Peyer's patch (tissue), 4 donors: ENCODE measurements at regions not wholly inside any gene's neighbourhood (a gene's known extent, or its start where the extent isn't known, plus 50 kb on each side); places are given as distances from the start of the nearest gene placed in this dataset.

Source experiments
- CTCF ChIP-seq, 6 experiments: fragments of 450-650 bp in 4 of 6; fragments of 200-600 bp in 2 of 6; sonication (generic) in 1 of 6; IDR thresholded peaks; one replicate each; pipeline ENCODE4 v1.5.1; 2017 to 2019; ENCODE audit warnings: antibody characterized with exemption in 6 of 6, mild to moderate bottlenecking in 3 of 6, moderate library complexity in 1 of 6
- POLR2A ChIP-seq, 2 donors: fragments of 450-650 bp; IDR thresholded peaks; one replicate each; pipeline ENCODE4 v1.5.1; 2017; ENCODE audit warnings: antibody characterized with exemption in 2 of 2, mild to moderate bottlenecking in 2 of 2, moderate library complexity in 2 of 2

- no peak for TF ChIP-seq POLR2A (IDR thresholded peaks at IDR 0.05)
- no peak for TF ChIP-seq CTCF (IDR thresholded peaks at IDR 0.05)
Observed at GRCh38 chr5:37983463-37983862, 143.6 kb upstream of the GDNF start.
